ENCODE measurements at regions not wholly inside any gene's neighbourhood (a gene's known extent, or its start where the extent isn't known, plus 50 kb on each side); places are given as distances from the start of the nearest gene placed in this dataset.

- Histone ChIP-seq H4K20me1 (ENCODE audit: control insufficient read depth, insufficient read depth, insufficient read length) (no peaks in the 10 kb centered on the region), H3K56ac (ENCODE audit: insufficient read length, low read depth, low read length) (no peak overlapping the region), H2BK15ac (ENCODE audit: low read depth, low read length) (no peak overlapping the region), H2AK5ac (ENCODE audit: insufficient read length, low read length) (no peak overlapping the region), H3K9ac (ENCODE audit: extremely low read depth, insufficient read length, low read length) (no peak overlapping the region), H3K27me3 (ENCODE audit: insufficient read depth, low read length) (no peaks in the 10 kb centered on the region), H3K23ac (ENCODE audit: insufficient read length, low read depth, low read length) (no peak overlapping the region), H3K18ac (ENCODE audit: insufficient read length, low read depth, low read length) (no peak overlapping the region), H3K79me1 (ENCODE audit: insufficient read depth, low read depth, low read length, poor library complexity, severe bottlenecking) (no peaks in the 10 kb centered on the region), H3K79me2 (ENCODE audit: insufficient read depth, low read length) (no peaks in the 10 kb centered on the region), H4K5ac (ENCODE audit: insufficient read length, low read depth, low read length) (no peak overlapping the region), H4K91ac (ENCODE audit: insufficient read length, low read depth, low read length) (no peak overlapping the region), H2BK20ac (ENCODE audit: low read depth, low read length, poor library complexity, severe bottlenecking) (no peak overlapping the region), H3K27ac (ENCODE audit: insufficient read length, low read depth, low read length) (no peak overlapping the region), H2BK120ac (ENCODE audit: low read depth, low read length, poor library complexity, severe bottlenecking) (no peak overlapping the region), H3K4me1 (ENCODE audit: insufficient read depth, low read length) (no peaks in the 10 kb centered on the region; the same call in 1 of the 2 replicates), H3K4ac (ENCODE audit: low read depth, low read length) (no peak overlapping the region), H4K8ac (replicated peaks; ENCODE audit: insufficient read length, low read depth, low read length) (no peak overlapping the region), H2BK12ac (ENCODE audit: insufficient read length, low read depth, low read length) (no peak overlapping the region), H2BK5ac (ENCODE audit: insufficient read length, low read length) (no peak overlapping the region), H3K4me2 (ENCODE audit: insufficient read depth, insufficient read length, low read length) (no peak overlapping the region), H3K9me3 (ENCODE audit: control insufficient read depth, low read depth, low read length) (no peaks in the 10 kb centered on the region), H3T11ph (ENCODE audit: low read length) (no peak overlapping the region), H2AFZ (ENCODE audit: low read length) (no peak overlapping the region), H3K23me2 (ENCODE audit: insufficient read length, low read depth, low read length, poor library complexity, severe bottlenecking) (no peaks in the 10 kb centered on the region), H3K14ac (ENCODE audit: insufficient read depth, low read length) (no peak overlapping the region)
- H3K9me3 Mint-ChIP-seq: no peaks in the 10 kb centered on the region
- peak; percentile 52 for DNase-seq
- no CpG with 5 or more reads among the region's 16 CpGs for WGBS (ENCODE audit: extremely low coverage, insufficient read length, low lambda C conversion rate)
- H3K4me3 Mint-ChIP-seq: no peak overlapping the region
- TF ChIP-seq CTCF (conservative IDR thresholded peaks at IDR 0.05): no peak
- peak overlapping the region in 1 of 3 experiments; percentile 92; a peak in 2 of 7 replicates for H3K27ac Mint-ChIP-seq
- H3K36me3 Mint-ChIP-seq (ENCODE audit: insufficient read depth in 1 of 3, low read depth in 3 of 3): no peaks in the 10 kb centered on the region; a peak in 1 of 7 replicates
- H3K27me3 Mint-ChIP-seq (ENCODE audit: low read depth): no peaks in the 10 kb centered on the region; the same call in none of the 2 replicates
- peaks cover 10 to 16% of the 10 kb centered on the region in 2 experiments for H3K4me1 Mint-ChIP-seq
Measured at GRCh38 chr2:8487461-8487932, 194.4 kb upstream of the ID2 start.

Measured in H9 (cell line).